ENCODE measurements at regions not wholly inside any gene's neighbourhood (a gene's known extent, or its start where the extent isn't known, plus 50 kb on each side); places are given as distances from the start of the nearest gene placed in this dataset.
"Not testable (repeated sequence)": the region's sequence is repeated elsewhere in the genome, so short reads cannot be mapped to it uniquely, and the experiment has no call there.

- peak overlapping the region; percentile 64 for H3K4me3 ChIP-seq (ENCODE audit: low read depth, low read length)
- DNase-seq (ENCODE audit: low read depth): not testable (repeated sequence)
Observed at GRCh38 chr17:30709561-30710275, 114.8 kb downstream of the CRLF3 start.

- DNase-seq (ENCODE audit: low read depth): not testable (repeated sequence)
- H3K4me3 ChIP-seq (ENCODE audit: low read depth, low read length): peak overlapping the region; percentile 71
Observed at GRCh38 chr17:30709096-30709495, 115.4 kb downstream of the CRLF3 start.

- not testable (repeated sequence) for DNase-seq (ENCODE audit: low read depth)
- H3K4me3 ChIP-seq (ENCODE audit: low read depth, low read length): peak overlapping the region; percentile 71
Observed at GRCh38 chr17:30708241-30709078, 116.0 kb downstream of the CRLF3 start.

- DNase-seq (ENCODE audit: low read depth): not testable (repeated sequence)
- H3K4me3 ChIP-seq (ENCODE audit: low read depth, low read length): peak overlapping the region; percentile 71
Observed at GRCh38 chr17:30707724-30708240, 116.7 kb downstream of the CRLF3 start.

GRCh38 chr17:30706461-30707335 lies 117.8 kb downstream of the CRLF3 start:
- DNase-seq (ENCODE audit: low read depth); H3K4me3 ChIP-seq (ENCODE audit: low read depth, low read length): not testable (repeated sequence)

- not testable (repeated sequence) for H3K4me3 ChIP-seq (ENCODE audit: low read depth, low read length); DNase-seq (ENCODE audit: low read depth)
Observed at GRCh38 chr17:30706004-30706403, 118.5 kb downstream of the CRLF3 start.

GRCh38 chr17:30701498-30701989 lies 122.9 kb downstream of the CRLF3 start:
- no peak overlapping the region for H3K4me3 ChIP-seq (ENCODE audit: low read depth, low read length)
- no peak for TF ChIP-seq CTCF (conservative IDR thresholded peaks at IDR 0.05; ENCODE audit: low read depth, low read length)
- DNase-seq (ENCODE audit: low read depth): no peak

- not testable (repeated sequence) for DNase-seq (ENCODE audit: low read depth); H3K4me3 ChIP-seq (ENCODE audit: low read depth, low read length)
Observed at GRCh38 chr17:30700833-30701232, 123.7 kb downstream of the CRLF3 start.

- peak; percentile 69 for TF ChIP-seq CTCF (conservative IDR thresholded peaks at IDR 0.05; ENCODE audit: low read depth, low read length)
- H3K4me3 ChIP-seq (ENCODE audit: low read depth, low read length): peak overlapping the region; percentile 45
- DNase-seq (ENCODE audit: low read depth): not testable (repeated sequence)
Observed at GRCh38 chr17:30697619-30698460, 126.7 kb downstream of the CRLF3 start.

GRCh38 chr17:30696234-30696633 lies 128.3 kb downstream of the CRLF3 start:
- no peak for DNase-seq (ENCODE audit: low read depth)
- no peak overlapping the region for H3K4me3 ChIP-seq (ENCODE audit: low read depth, low read length)
- no peak for TF ChIP-seq CTCF (conservative IDR thresholded peaks at IDR 0.05; ENCODE audit: low read depth, low read length)

- H3K4me3 ChIP-seq (ENCODE audit: low read depth, low read length); DNase-seq (ENCODE audit: low read depth): not testable (repeated sequence)
Observed at GRCh38 chr17:30695265-30695811, 129.2 kb downstream of the CRLF3 start.
